Heart right ventricle (tissue), 16 donors: ENCODE measurements at regions not wholly inside any gene's neighbourhood (a gene's known extent, or its start where the extent isn't known, plus 50 kb on each side); places are given as distances from the start of the nearest gene placed in this dataset.

Experiments used
- ATAC-seq, 8 donors: fragments of 200-7000 bp; cut with Tn5 transposase; one replicate each; pipeline ENCODE4 v1.9.1; 2020; ENCODE audit warnings: mild to moderate bottlenecking in 8 of 8, moderate library complexity in 8 of 8, moderate number of reproducible peaks in 1 of 8
- DNase-seq, 2 donors: peaks; one replicate each; pipeline ENCODE4 v3.0.0-alpha.2; 2020
- H3K27ac ChIP-seq, 10 donors: fragments of 200-600 bp; sonication (generic) in 2 of 10; one replicate each; pipeline versions ENCODE4 v1.5.0 to v1.8.0; 2020 to 2022; ENCODE audit warnings: mild to moderate bottlenecking in 3 of 10
- H3K27me3 ChIP-seq, 7 donors: fragments of 200-600 bp; one replicate each; pipeline ENCODE4 v1.8.0; 2021 to 2022; ENCODE audit warnings: mild to moderate bottlenecking in 2 of 7
- H3K36me3 ChIP-seq, 9 donors: fragments of 200-600 bp; sonication (generic) in 1 of 9; one replicate each; pipeline versions ENCODE4 v1.5.0 to v1.8.0; 2020 to 2022; ENCODE audit warnings: mild to moderate bottlenecking in 2 of 9
- H3K4me1 ChIP-seq, 9 donors: fragments of 200-600 bp; sonication (generic) in 1 of 9; one replicate each; pipeline versions ENCODE4 v1.5.0 to v1.8.0; 2020 to 2022; ENCODE audit warnings: mild to moderate bottlenecking in 4 of 9
- H3K4me3 ChIP-seq, 10 donors: fragments of 200-600 bp; sonication (generic) in 2 of 10; one replicate each; pipeline versions ENCODE4 v1.5.0 to v1.8.0; 2020 to 2022; ENCODE audit warnings: mild to moderate bottlenecking in 7 of 10, moderate library complexity in 2 of 10
- H3K9me3 ChIP-seq, 11 donors: fragments of 200-600 bp in 10 of 11; sonication (generic) in 2 of 11; one replicate each; pipeline versions ENCODE4 v1.5.0 to v1.8.0; 2013 to 2022; ENCODE audit warnings: mild to moderate bottlenecking in 2 of 11, control low read depth in 1 of 11, moderate library complexity in 1 of 11
- WGBS, 2 donors: extraction: QIAGEN DNeasy Blood & Tissue Kit; methylation state at CpG; one replicate each; pipeline ENCODE4 v1.1.7; 2013; ENCODE audit warnings: inconsistent platforms in 1 of 2; 5-methylcytosine and 5-hydroxymethylcytosine counted together
- intact Hi-C, 10 donors: fragments of 100-400 bp; cut with DNase I; formaldehyde crosslinking; loops; one replicate each; pipeline versions ENCODE4 v1.11.1 to v1.14.2; 2022
- TF ChIP-seq, protein P1 (sequence below), 9 donors: fragments of 200-600 bp; sonication (generic) in 2 of 9; IDR thresholded peaks; one replicate each; pipeline versions ENCODE4 v1.5.0 to v1.8.0; 2021 to 2022; ENCODE audit warnings: antibody characterized with exemption in 9 of 9, mild to moderate bottlenecking in 5 of 9, moderate library complexity in 1 of 9
- donor health status: Arrhythmogenic right ventricular cardiomyopathy.
- donor health status: ischemic (EF 13 %, LVEDD 7.1; RV severe dilation, severe dysfunction).
- donor health status: healthy with polysubstance abuse.
- donor health status: DM: no; HTN: yes; CAD: no.
- donor health status: DM: no; HTN: no; CAD: no.
- donor health status: ischemic (EF 25% LVEDD 6.9; RV normal size, moderate dysfunction).
- donor health status: ischemic (EF 25% LVEDD 5.7; RV mildly dilated, moderate dysfunction).
- donor health status: healthy.
- donor health status: DM: yes; HTN: yes; CAD: no.
- donor health status: Ischemic cardiomyopathy.
- donor health status: ischemic (EF 35%, LVEDD 5.7; RV mildly dilated, moderate dysfunction).
- donor health status: nonischemic (EF 11% LVEDD 7.7; RV severe dilation, severe dysfunction).
- donor health status: DM: yes; HTN: yes; CAD: no.
- donor health status: PGD.
- donor health status: ischemic (EF 29% LVEDD 5.4; RV normal size, mild dysfunction).
- donor health status: nonischemic (EF 23%, LVEDD 6.1; RV moderate dilation, normal function).

DNA sequence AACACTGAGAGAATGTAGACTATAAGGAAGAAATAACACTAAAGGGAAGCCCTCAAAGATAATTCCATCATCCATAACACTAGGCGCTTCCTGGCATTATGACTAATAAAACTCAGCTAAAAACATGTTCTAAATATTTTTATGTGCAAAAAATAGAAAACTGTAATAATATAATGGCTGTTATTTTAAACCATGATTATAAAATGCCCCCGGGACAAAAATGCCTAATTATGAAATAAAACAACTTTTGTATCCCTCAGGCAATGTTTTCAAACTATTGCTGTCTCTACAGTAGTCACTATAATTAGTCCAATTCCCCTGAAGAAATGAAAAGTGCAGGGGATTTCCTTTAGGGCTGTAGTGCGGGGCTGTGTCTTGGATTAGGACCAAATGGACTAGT is 242.4 kb downstream of the RNF144B start:
- no peak for ATAC-seq
- Histone ChIP-seq H3K27ac (no peak overlapping the region), H3K4me1 (no peaks in the 10 kb centered on the region), H3K9me3 (no peaks in the 10 kb centered on the region), H3K36me3 (no peaks in the 10 kb centered on the region), H3K4me3 (no peak overlapping the region), H3K27me3 (no peaks in the 10 kb centered on the region)
- intact Hi-C loops = no loop called here
- no peak for DNase-seq
- TF ChIP-seq, protein P1, sequence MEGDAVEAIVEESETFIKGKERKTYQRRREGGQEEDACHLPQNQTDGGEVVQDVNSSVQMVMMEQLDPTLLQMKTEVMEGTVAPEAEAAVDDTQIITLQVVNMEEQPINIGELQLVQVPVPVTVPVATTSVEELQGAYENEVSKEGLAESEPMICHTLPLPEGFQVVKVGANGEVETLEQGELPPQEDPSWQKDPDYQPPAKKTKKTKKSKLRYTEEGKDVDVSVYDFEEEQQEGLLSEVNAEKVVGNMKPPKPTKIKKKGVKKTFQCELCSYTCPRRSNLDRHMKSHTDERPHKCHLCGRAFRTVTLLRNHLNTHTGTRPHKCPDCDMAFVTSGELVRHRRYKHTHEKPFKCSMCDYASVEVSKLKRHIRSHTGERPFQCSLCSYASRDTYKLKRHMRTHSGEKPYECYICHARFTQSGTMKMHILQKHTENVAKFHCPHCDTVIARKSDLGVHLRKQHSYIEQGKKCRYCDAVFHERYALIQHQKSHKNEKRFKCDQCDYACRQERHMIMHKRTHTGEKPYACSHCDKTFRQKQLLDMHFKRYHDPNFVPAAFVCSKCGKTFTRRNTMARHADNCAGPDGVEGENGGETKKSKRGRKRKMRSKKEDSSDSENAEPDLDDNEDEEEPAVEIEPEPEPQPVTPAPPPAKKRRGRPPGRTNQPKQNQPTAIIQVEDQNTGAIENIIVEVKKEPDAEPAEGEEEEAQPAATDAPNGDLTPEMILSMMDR (IDR thresholded peaks at IDR 0.05) = no peak
- WGBS, 2 donors = 63 to 73% methylated on average over 3 of the region's 3 CpGs

DNA sequence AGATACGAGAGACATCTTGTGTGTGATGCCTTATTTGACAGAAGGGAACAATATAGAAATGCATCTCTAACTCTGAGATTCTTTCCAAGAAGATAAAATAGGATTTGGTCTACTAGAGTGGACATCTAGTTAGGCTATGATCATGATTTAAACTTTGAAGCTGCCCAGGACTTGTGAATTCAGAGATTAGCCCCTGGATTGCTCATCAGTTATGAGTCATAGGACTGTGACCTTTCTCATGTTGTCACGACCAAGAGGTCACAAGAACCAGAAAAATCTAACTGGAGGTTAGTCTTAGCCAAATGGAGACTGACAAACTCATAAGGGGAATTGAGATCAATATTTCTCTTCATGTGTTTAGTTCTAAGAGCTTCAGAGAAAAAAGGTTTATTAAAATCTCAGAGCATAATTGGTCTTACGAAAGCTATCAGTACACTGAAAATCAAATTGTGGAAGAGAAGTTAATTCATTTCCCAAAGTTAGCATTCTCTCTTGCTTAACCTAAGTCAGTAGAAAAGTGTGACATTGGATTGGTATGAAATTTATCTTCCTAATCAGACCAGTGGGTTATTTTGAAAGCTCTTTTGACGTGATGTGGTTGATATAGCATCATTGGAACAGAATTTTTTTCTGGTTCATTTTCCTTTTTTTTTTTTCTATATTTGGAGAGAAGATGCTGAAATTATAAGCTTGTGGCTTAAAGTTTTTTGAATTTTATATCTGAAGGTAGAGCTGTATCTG is 245.7 kb downstream of the RNF144B start:
- intact Hi-C loops = no loop called here
- Histone ChIP-seq H3K9me3 (no peaks in the 10 kb centered on the region), H3K4me3 (no peak overlapping the region), H3K36me3 (no peaks in the 10 kb centered on the region), H3K27me3 (no peaks in the 10 kb centered on the region), H3K27ac (no peak overlapping the region), H3K4me1 (no peaks in the 10 kb centered on the region)
- WGBS, 2 donors = 67 to 77% methylated on average over 4 of the region's 4 CpGs
- no peak for DNase-seq
- ATAC-seq = no peak
- TF ChIP-seq, protein P1 (IDR thresholded peaks at IDR 0.05) = no peak

DNA sequence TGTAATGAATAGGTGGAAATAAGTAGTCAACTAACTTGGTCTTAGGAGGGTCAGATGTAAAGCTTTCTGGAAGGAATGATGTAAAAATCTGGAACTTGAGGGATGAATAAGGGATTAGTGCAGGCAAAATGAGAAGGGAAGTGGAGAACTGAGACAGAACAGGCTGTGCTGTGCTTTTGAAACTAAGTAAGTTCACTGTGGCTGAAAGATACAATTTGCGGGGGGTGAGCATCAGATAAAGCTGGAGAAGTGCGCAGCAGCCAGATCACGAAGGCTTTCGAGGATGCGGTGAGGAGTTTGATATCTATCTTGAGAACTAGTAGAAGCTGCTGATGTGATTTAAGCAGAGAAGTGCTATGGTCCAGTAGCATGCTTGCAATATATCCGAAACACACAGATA is 247.8 kb downstream of the RNF144B start:
- ATAC-seq = no peak
- no peaks in the 10 kb centered on the region for H3K36me3 ChIP-seq
- TF ChIP-seq, protein P1 (IDR thresholded peaks at IDR 0.05) = no peak
- 75 to 87% methylated on average over 6 of the region's 6 CpGs for WGBS, 2 donors
- H3K4me3 ChIP-seq = no peak overlapping the region
- intact Hi-C loops = no loop called here
- no peak overlapping the region for H3K27ac ChIP-seq
- H3K4me1 ChIP-seq = no peaks in the 10 kb centered on the region
- DNase-seq = no peak
- H3K27me3 ChIP-seq = no peaks in the 10 kb centered on the region
- H3K9me3 ChIP-seq = no peaks in the 10 kb centered on the region

DNA sequence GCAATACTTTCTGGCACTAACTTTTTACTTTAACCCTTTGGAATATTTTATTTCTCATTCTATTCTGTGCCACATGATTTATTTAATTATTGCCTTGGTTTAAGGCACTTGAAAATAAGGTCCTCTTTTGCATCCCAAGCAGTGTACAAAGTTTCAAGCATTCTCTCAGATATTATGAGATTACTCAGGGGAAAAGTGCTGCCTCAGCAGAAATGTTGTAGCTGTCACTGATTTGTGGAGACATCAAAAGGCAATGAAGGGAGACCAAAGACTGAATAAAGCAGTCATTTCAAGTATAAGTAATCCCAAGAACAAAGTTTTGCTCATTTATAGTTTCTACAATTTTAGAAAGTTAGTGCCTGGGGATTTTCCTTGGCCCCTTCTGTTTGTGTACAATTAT is 253.0 kb downstream of the RNF144B start:
- intact Hi-C loops = no loop called here
- H3K9me3 ChIP-seq = peaks cover 0 to 6% (median 0%) of the 10 kb centered on the region in 11 donors
- TF ChIP-seq, protein P1 (IDR thresholded peaks at IDR 0.05) = no peak
- H3K27me3 ChIP-seq = no peaks in the 10 kb centered on the region
- no peak for DNase-seq
- no peak overlapping the region for H3K27ac ChIP-seq
- no peak overlapping the region for H3K4me3 ChIP-seq
- ATAC-seq = no peak
- H3K36me3 ChIP-seq = no peaks in the 10 kb centered on the region
- no peaks in the 10 kb centered on the region for H3K4me1 ChIP-seq
